ENCODE measurements at regions not wholly inside any gene's neighbourhood (a gene's known extent, or its start where the extent isn't known, plus 50 kb on each side); places are given as distances from the start of the nearest gene placed in this dataset.
"Not testable (repeated sequence)": the region's sequence is repeated elsewhere in the genome, so short reads cannot be mapped to it uniquely, and the experiment has no call there.

- Histone ChIP-seq H3K27me3 (ENCODE audit: insufficient read depth, low read length) (no peaks in the 10 kb centered on the region), H3K4me3 (ENCODE audit: low read length) (no peak overlapping the region), H3K9me3 (ENCODE audit: low read depth, low read length) (no peaks in the 10 kb centered on the region), H3K4me1 (ENCODE audit: insufficient read depth, low read length) (no peaks in the 10 kb centered on the region)
Measured at GRCh38 chr2:16093639-16094529, 153.5 kb downstream of the MYCN start.

- Histone ChIP-seq H3K9me3 (ENCODE audit: low read depth, low read length) (no peaks in the 10 kb centered on the region), H3K27me3 (ENCODE audit: insufficient read depth, low read length) (no peaks in the 10 kb centered on the region), H3K4me1 (ENCODE audit: insufficient read depth, low read length) (no peaks in the 10 kb centered on the region), H3K4me3 (ENCODE audit: low read length) (no peak overlapping the region)
Measured at GRCh38 chr2:16092861-16093638, 152.7 kb downstream of the MYCN start.

GRCh38 chr2:16091576-16092282 is 151.4 kb downstream of the MYCN start:
- no peak overlapping the region for H3K4me3 ChIP-seq (ENCODE audit: low read length)
- no peaks in the 10 kb centered on the region for H3K9me3 ChIP-seq (ENCODE audit: low read depth, low read length)
- H3K4me1 ChIP-seq (ENCODE audit: insufficient read depth, low read length): no peaks in the 10 kb centered on the region
- H3K27me3 ChIP-seq (ENCODE audit: insufficient read depth, low read length): no peaks in the 10 kb centered on the region

- no peaks in the 10 kb centered on the region for H3K9me3 ChIP-seq (ENCODE audit: low read depth, low read length)
- no peak overlapping the region for H3K4me3 ChIP-seq (ENCODE audit: low read length)
- H3K27me3 ChIP-seq (ENCODE audit: insufficient read depth, low read length): no peaks in the 10 kb centered on the region
- no peaks in the 10 kb centered on the region for H3K4me1 ChIP-seq (ENCODE audit: insufficient read depth, low read length)
Measured at GRCh38 chr2:16090650-16091575, 150.6 kb downstream of the MYCN start.

GRCh38 chr2:16089491-16089890 is 149.1 kb downstream of the MYCN start:
- not testable (repeated sequence) for H3K4me1 ChIP-seq (ENCODE audit: insufficient read depth, low read length); H3K27me3 ChIP-seq (ENCODE audit: insufficient read depth, low read length); H3K9me3 ChIP-seq (ENCODE audit: low read depth, low read length); H3K4me3 ChIP-seq (ENCODE audit: low read length)

GRCh38 chr2:16088802-16089112 is 148.4 kb downstream of the MYCN start:
- H3K4me3 ChIP-seq (ENCODE audit: low read length): no peak overlapping the region
- no peaks in the 10 kb centered on the region for H3K27me3 ChIP-seq (ENCODE audit: insufficient read depth, low read length)
- no peaks in the 10 kb centered on the region for H3K4me1 ChIP-seq (ENCODE audit: insufficient read depth, low read length)

GRCh38 chr2:16088035-16088801 is 147.9 kb downstream of the MYCN start:
- Histone ChIP-seq H3K27me3 (ENCODE audit: insufficient read depth, low read length) (no peaks in the 10 kb centered on the region), H3K4me3 (ENCODE audit: low read length) (no peak overlapping the region), H3K4me1 (ENCODE audit: insufficient read depth, low read length) (no peaks in the 10 kb centered on the region), H3K9me3 (ENCODE audit: low read depth, low read length) (no peaks in the 10 kb centered on the region)

More at GRCh38 chr2:16088802-16089112, 148.4 kb downstream of the MYCN start:
- H3K9me3 ChIP-seq (ENCODE audit: low read depth, low read length): no peaks in the 10 kb centered on the region

- not testable (repeated sequence) for H3K9me3 ChIP-seq (ENCODE audit: low read depth, low read length); H3K4me1 ChIP-seq (ENCODE audit: insufficient read depth, low read length); H3K27me3 ChIP-seq (ENCODE audit: insufficient read depth, low read length); H3K4me3 ChIP-seq (ENCODE audit: low read length)
Measured at GRCh38 chr2:16086136-16086535, 145.8 kb downstream of the MYCN start.

- H3K4me3 ChIP-seq (ENCODE audit: low read length): no peak overlapping the region
- no peaks in the 10 kb centered on the region for H3K27me3 ChIP-seq (ENCODE audit: insufficient read depth, low read length)
- no peaks in the 10 kb centered on the region for H3K9me3 ChIP-seq (ENCODE audit: low read depth, low read length)
- H3K4me1 ChIP-seq (ENCODE audit: insufficient read depth, low read length): no peaks in the 10 kb centered on the region
Measured at GRCh38 chr2:16085073-16085472, 144.7 kb downstream of the MYCN start.

- H3K4me3 ChIP-seq (ENCODE audit: low read length): no peak overlapping the region
- H3K9me3 ChIP-seq (ENCODE audit: low read depth, low read length): no peaks in the 10 kb centered on the region
- H3K4me1 ChIP-seq (ENCODE audit: insufficient read depth, low read length): no peaks in the 10 kb centered on the region
- no peaks in the 10 kb centered on the region for H3K27me3 ChIP-seq (ENCODE audit: insufficient read depth, low read length)
Measured at GRCh38 chr2:16084274-16084673, 143.9 kb downstream of the MYCN start.

- no peak overlapping the region for H3K4me3 ChIP-seq (ENCODE audit: low read length)
- H3K9me3 ChIP-seq (ENCODE audit: low read depth, low read length): no peaks in the 10 kb centered on the region
- H3K27me3 ChIP-seq (ENCODE audit: insufficient read depth, low read length): no peaks in the 10 kb centered on the region
- no peaks in the 10 kb centered on the region for H3K4me1 ChIP-seq (ENCODE audit: insufficient read depth, low read length)
Measured at GRCh38 chr2:16082276-16082675, 141.9 kb downstream of the MYCN start.

- Histone ChIP-seq H3K27me3 (ENCODE audit: insufficient read depth, low read length) (no peaks in the 10 kb centered on the region), H3K4me1 (ENCODE audit: insufficient read depth, low read length) (no peaks in the 10 kb centered on the region), H3K4me3 (ENCODE audit: low read length) (no peak overlapping the region)
Measured at GRCh38 chr2:16081316-16082200, 141.2 kb downstream of the MYCN start.

GRCh38 chr2:16080516-16080915 is 140.2 kb downstream of the MYCN start:
- H3K4me3 ChIP-seq (ENCODE audit: low read length): no peak overlapping the region
- no peaks in the 10 kb centered on the region for H3K4me1 ChIP-seq (ENCODE audit: insufficient read depth, low read length)
- no peaks in the 10 kb centered on the region for H3K27me3 ChIP-seq (ENCODE audit: insufficient read depth, low read length)
- no peaks in the 10 kb centered on the region for H3K9me3 ChIP-seq (ENCODE audit: low read depth, low read length)

More at GRCh38 chr2:16081316-16082200, 141.2 kb downstream of the MYCN start:
- no peaks in the 10 kb centered on the region for H3K9me3 ChIP-seq (ENCODE audit: low read depth, low read length)
